ENCODE measurements at regions not wholly inside any gene's neighbourhood (a gene's known extent, or its start where the extent isn't known, plus 50 kb on each side); places are given as distances from the start of the nearest gene placed in this dataset.

- DNase-seq (ENCODE audit: low spot score) (no peak), ATAC-seq (ENCODE audit: low read depth) (peak; percentile 98)
- no peaks in the 10 kb centered on the region for H3K9me3 ChIP-seq (ENCODE audit: severe bottlenecking)
- no peak overlapping the region for H3K27ac ChIP-seq (ENCODE audit: poor library complexity, severe bottlenecking)
- H3K4me3 ChIP-seq (ENCODE audit: severe bottlenecking), result no peak overlapping the region
- peaks cover 11% of the 10 kb centered on the region for H3K4me1 ChIP-seq (ENCODE audit: insufficient read depth, poor library complexity, severe bottlenecking)
- H3K27me3 ChIP-seq (ENCODE audit: insufficient read depth, poor library complexity, severe bottlenecking), result no peaks in the 10 kb centered on the region
- no peaks in the 10 kb centered on the region for H3K36me3 ChIP-seq (ENCODE audit: low read depth)
- TF ChIP-seq CTCF (IDR thresholded peaks at IDR 0.05; ENCODE audit: poor library complexity, severe bottlenecking), result no peak
Observed at GRCh38 chr4:162457071-162457865, 293.5 kb upstream of the FSTL5 start.

DNA sequence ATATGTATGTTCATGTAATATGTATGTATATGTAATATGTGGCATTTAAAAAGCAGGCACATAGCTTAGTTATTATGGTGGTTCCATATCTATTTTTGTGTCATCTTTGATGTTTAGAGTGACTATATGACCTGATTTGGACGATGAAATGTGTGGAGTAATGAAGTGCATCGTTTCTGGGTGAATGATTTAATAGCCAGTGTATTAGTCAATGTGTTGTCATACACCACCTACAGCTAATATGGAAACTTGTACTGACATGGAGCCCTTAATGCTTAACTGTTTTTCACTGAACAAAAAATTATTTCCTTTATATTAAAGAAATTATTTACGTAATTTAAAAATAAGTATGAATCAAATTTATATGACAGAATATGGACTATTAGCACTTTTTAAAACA, 292.3 kb upstream of the FSTL5 start:
- no peak for TF ChIP-seq CTCF (IDR thresholded peaks at IDR 0.05; ENCODE audit: poor library complexity, severe bottlenecking)
- Histone ChIP-seq H3K4me3 (ENCODE audit: severe bottlenecking) (no peak overlapping the region), H3K27ac (ENCODE audit: poor library complexity, severe bottlenecking) (no peak overlapping the region), H3K27me3 (ENCODE audit: insufficient read depth, poor library complexity, severe bottlenecking) (no peaks in the 10 kb centered on the region), H3K9me3 (ENCODE audit: severe bottlenecking) (no peaks in the 10 kb centered on the region), H3K4me1 (ENCODE audit: insufficient read depth, poor library complexity, severe bottlenecking) (peaks cover 11% of the 10 kb centered on the region), H3K36me3 (ENCODE audit: low read depth) (no peaks in the 10 kb centered on the region)
- DNase-seq (ENCODE audit: low spot score) (no peak), ATAC-seq (ENCODE audit: low read depth) (peak; percentile 58; the same call in 1 of the 3 replicates)

GRCh38 chr4:162450531-162451035, 286.8 kb upstream of the FSTL5 start:
- Histone ChIP-seq H3K4me1 (ENCODE audit: insufficient read depth, poor library complexity, severe bottlenecking) (no peaks in the 10 kb centered on the region), H3K4me3 (ENCODE audit: severe bottlenecking) (no peak overlapping the region), H3K27me3 (ENCODE audit: insufficient read depth, poor library complexity, severe bottlenecking) (no peaks in the 10 kb centered on the region), H3K36me3 (ENCODE audit: low read depth) (no peaks in the 10 kb centered on the region), H3K9me3 (ENCODE audit: severe bottlenecking) (no peaks in the 10 kb centered on the region), H3K27ac (ENCODE audit: poor library complexity, severe bottlenecking) (no peak overlapping the region)
- no peak for TF ChIP-seq CTCF (IDR thresholded peaks at IDR 0.05; ENCODE audit: poor library complexity, severe bottlenecking)
- ATAC-seq (ENCODE audit: low read depth), result no peak
- no peak for DNase-seq (ENCODE audit: low spot score)

GRCh38 chr4:162443510-162443909, 279.7 kb upstream of the FSTL5 start:
- Histone ChIP-seq H3K36me3 (ENCODE audit: low read depth) (no peaks in the 10 kb centered on the region), H3K4me3 (ENCODE audit: severe bottlenecking) (no peak overlapping the region), H3K9me3 (ENCODE audit: severe bottlenecking) (no peaks in the 10 kb centered on the region), H3K27ac (ENCODE audit: poor library complexity, severe bottlenecking) (no peak overlapping the region), H3K4me1 (ENCODE audit: insufficient read depth, poor library complexity, severe bottlenecking) (no peaks in the 10 kb centered on the region), H3K27me3 (ENCODE audit: insufficient read depth, poor library complexity, severe bottlenecking) (no peaks in the 10 kb centered on the region)
- no peak for TF ChIP-seq CTCF (IDR thresholded peaks at IDR 0.05; ENCODE audit: poor library complexity, severe bottlenecking)
- no peak for ATAC-seq (ENCODE audit: low read depth)
- no peak for DNase-seq (ENCODE audit: low spot score)

DNA sequence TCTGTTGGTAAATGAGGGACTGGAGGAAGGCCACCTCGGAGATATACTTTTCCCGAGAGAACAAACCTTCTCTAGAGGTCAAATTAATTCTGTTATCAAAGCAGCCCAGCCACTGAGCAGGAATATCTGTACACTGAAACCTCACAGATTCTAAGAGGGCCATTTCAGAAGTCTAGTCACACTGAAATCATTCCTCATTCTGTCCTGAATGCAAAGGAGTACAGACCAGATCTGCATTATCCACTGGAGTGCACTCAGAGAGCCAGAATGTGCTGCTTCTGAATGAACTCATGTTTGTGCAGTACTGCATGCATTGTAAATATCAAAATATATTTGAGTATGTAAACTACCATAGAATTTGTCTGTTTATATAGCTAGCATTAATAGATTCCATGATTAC, 278.3 kb upstream of the FSTL5 start:
- Histone ChIP-seq H3K4me1 (ENCODE audit: insufficient read depth, poor library complexity, severe bottlenecking) (no peaks in the 10 kb centered on the region), H3K4me3 (ENCODE audit: severe bottlenecking) (no peak overlapping the region), H3K9me3 (ENCODE audit: severe bottlenecking) (no peaks in the 10 kb centered on the region)

More for the DNA sequence above, 278.3 kb upstream of the FSTL5 start:
- H3K27me3 ChIP-seq (ENCODE audit: insufficient read depth, poor library complexity, severe bottlenecking), result no peaks in the 10 kb centered on the region
- H3K27ac ChIP-seq (ENCODE audit: poor library complexity, severe bottlenecking), result no peak overlapping the region
- no peak for TF ChIP-seq CTCF (IDR thresholded peaks at IDR 0.05; ENCODE audit: poor library complexity, severe bottlenecking)
- ATAC-seq (ENCODE audit: low read depth) (no peak), DNase-seq (ENCODE audit: low spot score) (no peak)
- no peaks in the 10 kb centered on the region for H3K36me3 ChIP-seq (ENCODE audit: low read depth)

Measured in RWPE2 (cell line).